Psoas muscle (tissue), 7 donors: ENCODE measurements at regions not wholly inside any gene's neighbourhood (a gene's known extent, or its start where the extent isn't known, plus 50 kb on each side); places are given as distances from the start of the nearest gene placed in this dataset.

Source experiments
- ATAC-seq, 4 donors: fragments of 200-7000 bp; cut with Tn5 transposase; one replicate each; pipeline ENCODE4 v1.9.1; 2020; ENCODE audit warnings: moderate library complexity in 3 of 4, mild to moderate bottlenecking in 2 of 4
- DNase-seq, 2 donors: peaks; one replicate each; pipeline ENCODE4 v3.0.0-alpha.2; 2020
- H3K27ac ChIP-seq: fragments of 200-600 bp; one replicate; pipeline ENCODE4 v1.8.0; 2022
- H3K27me3 ChIP-seq, 3 donors: fragments of 200-600 bp in 1 of 3; one replicate each; pipeline versions ENCODE4 v1.6.1 to v1.8.0; 2013 to 2022; ENCODE audit warnings: low read length in 2 of 3, mild to moderate bottlenecking in 2 of 3, moderate library complexity in 1 of 3; ENCODE audit not compliant: insufficient read depth in 3 of 3
- H3K36me3 ChIP-seq, 2 donors: fragments of 200-600 bp in 1 of 2; one replicate each; pipeline versions ENCODE4 v1.6.1 to v1.8.0; 2013 to 2022; ENCODE audit warnings: low read depth in 1 of 2, mild to moderate bottlenecking in 1 of 2, moderate library complexity in 1 of 2; ENCODE audit not compliant: insufficient read depth in 1 of 2
- H3K4me1 ChIP-seq: fragments of 200-600 bp; one replicate; pipeline ENCODE4 v1.8.0; 2022
- H3K4me3 ChIP-seq: fragments of 200-600 bp; one replicate; pipeline ENCODE4 v1.8.0; 2022; ENCODE audit warnings: mild to moderate bottlenecking
- H3K9me3 ChIP-seq: fragments of 200-600 bp; one replicate; pipeline ENCODE4 v1.8.0; 2022
- WGBS, 3 donors: extraction: QIAGEN DNeasy Blood & Tissue Kit; methylation state at CpG; one replicate each; pipeline versions ENCODE4 v1.1.6 to v1.1.7; 2013; 5-methylcytosine and 5-hydroxymethylcytosine counted together
- intact Hi-C, 2 donors: fragments of 100-400 bp; cut with DNase I; formaldehyde crosslinking; loops; one replicate each; pipeline versions ENCODE4 v1.11.0 to v1.14.2; 2022
- TF ChIP-seq, protein P1 (sequence below): fragments of 200-600 bp; IDR thresholded peaks from one replicate; pipeline ENCODE4 v1.8.0; 2022; ENCODE audit warnings: antibody characterized with exemption
- donor health status: healthy with polysubstance abuse.
- donor health status: DM: no; HTN: no; CAD: no; lungs with moderate emphysema.
- donor health status: Bipolar disorder and iron deficiency.
- donor health status: healthy.
- donor health status: DM: yes; HTN: yes; CAD: no.
- donor health status: DM: no; HTN: no; CAD: no.
- donor health status: DM: yes; HTN: yes; CAD: no.

DNA sequence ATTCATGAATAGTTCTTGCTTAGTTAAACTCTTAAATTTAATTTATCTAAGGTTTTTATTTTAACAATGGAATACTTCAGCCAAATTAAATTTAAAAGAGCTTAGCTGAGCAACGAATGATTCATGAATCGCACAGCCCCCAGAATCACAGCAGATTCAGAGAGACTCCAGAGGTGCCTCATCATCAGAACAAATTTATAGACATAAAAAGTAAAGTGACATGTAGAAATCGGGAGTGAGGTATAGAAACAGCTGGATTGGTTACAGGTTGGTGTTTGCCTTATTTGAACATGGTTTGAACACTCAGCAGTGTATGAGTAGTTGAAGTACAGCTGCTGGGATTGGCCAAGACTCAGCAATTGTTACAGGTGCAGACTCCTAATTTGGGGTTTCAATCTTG is 132.7 kb upstream of the MAP3K4 start:
- intact Hi-C loops = no loop called here
- Histone ChIP-seq H3K27ac (no peak overlapping the region), H3K9me3 (no peaks in the 10 kb centered on the region), H3K4me1 (no peaks in the 10 kb centered on the region), H3K27me3 (no peaks in the 10 kb centered on the region), H3K4me3 (no peak overlapping the region), H3K36me3 (no peaks in the 10 kb centered on the region)
- ATAC-seq (no peak), DNase-seq (no peak)
- 84 to 90% (median 90%) methylated on average over 3 of the region's 3 CpGs for WGBS, 3 donors
- TF ChIP-seq, protein P1, sequence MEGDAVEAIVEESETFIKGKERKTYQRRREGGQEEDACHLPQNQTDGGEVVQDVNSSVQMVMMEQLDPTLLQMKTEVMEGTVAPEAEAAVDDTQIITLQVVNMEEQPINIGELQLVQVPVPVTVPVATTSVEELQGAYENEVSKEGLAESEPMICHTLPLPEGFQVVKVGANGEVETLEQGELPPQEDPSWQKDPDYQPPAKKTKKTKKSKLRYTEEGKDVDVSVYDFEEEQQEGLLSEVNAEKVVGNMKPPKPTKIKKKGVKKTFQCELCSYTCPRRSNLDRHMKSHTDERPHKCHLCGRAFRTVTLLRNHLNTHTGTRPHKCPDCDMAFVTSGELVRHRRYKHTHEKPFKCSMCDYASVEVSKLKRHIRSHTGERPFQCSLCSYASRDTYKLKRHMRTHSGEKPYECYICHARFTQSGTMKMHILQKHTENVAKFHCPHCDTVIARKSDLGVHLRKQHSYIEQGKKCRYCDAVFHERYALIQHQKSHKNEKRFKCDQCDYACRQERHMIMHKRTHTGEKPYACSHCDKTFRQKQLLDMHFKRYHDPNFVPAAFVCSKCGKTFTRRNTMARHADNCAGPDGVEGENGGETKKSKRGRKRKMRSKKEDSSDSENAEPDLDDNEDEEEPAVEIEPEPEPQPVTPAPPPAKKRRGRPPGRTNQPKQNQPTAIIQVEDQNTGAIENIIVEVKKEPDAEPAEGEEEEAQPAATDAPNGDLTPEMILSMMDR = no peak

DNA sequence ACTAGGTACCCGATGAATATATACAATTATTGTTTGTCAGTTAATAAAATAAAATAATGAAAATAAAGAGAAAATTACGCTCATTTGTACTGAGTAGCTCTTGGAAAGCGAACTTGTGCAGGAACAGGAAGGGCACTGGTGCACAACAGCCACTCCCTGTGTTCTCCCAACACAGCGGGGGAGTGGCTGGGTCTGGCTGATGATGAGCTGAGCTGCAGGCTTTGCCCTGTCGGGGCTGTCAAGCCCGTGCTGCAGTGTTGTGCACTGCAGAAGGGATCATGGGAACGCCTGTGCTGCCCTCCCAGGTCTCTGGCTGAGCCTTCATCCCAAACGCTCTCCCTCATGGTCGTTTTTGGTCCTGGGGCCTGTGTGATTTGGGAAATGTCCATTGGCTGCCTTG is 131.7 kb upstream of the MAP3K4 start:
- intact Hi-C loops = no loop called here
- 68 to 71% (median 69%) methylated on average over 9 of the region's 9 CpGs for WGBS, 3 donors
- TF ChIP-seq, protein P1 = no peak
- ATAC-seq (no peak), DNase-seq (no peak)
- H3K9me3 ChIP-seq = no peaks in the 10 kb centered on the region
- no peaks in the 10 kb centered on the region for H3K27me3 ChIP-seq
- no peaks in the 10 kb centered on the region for H3K4me1 ChIP-seq
- no peaks in the 10 kb centered on the region for H3K36me3 ChIP-seq
- H3K4me3 ChIP-seq = no peak overlapping the region
- no peak overlapping the region for H3K27ac ChIP-seq

DNA sequence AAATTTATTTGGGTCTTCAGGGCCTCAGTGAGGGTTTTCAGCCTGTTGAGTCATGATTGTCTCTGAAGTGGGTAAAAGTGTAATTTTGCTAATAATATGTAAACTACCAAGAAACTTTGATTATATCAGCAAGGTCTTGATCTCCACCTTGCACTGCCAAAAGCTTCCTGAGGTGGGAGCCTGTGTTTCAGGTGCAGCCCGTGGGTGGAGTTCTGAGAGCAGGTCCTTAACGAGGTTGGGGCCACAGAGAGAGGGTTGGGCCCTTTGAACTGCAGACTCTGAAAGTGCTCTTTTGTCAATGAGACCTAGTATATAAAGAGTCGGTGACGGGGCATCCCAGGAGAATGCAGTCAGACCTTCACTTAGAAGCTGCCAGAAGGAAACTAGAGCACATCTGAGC is 129.7 kb upstream of the MAP3K4 start:
- Histone ChIP-seq H3K27me3 (peaks cover 0 to 2% (median 0%) of the 10 kb centered on the region in 3 donors), H3K4me1 (no peaks in the 10 kb centered on the region), H3K9me3 (no peaks in the 10 kb centered on the region), H3K36me3 (no peaks in the 10 kb centered on the region), H3K27ac (no peak overlapping the region), H3K4me3 (no peak overlapping the region)
- ATAC-seq (no peak), DNase-seq (no peak)
- WGBS, 3 donors = 20 to 67% (median 23%) methylated on average over 4 of the region's 4 CpGs
- intact Hi-C loops = no loop called here
- TF ChIP-seq, protein P1 = no peak

DNA sequence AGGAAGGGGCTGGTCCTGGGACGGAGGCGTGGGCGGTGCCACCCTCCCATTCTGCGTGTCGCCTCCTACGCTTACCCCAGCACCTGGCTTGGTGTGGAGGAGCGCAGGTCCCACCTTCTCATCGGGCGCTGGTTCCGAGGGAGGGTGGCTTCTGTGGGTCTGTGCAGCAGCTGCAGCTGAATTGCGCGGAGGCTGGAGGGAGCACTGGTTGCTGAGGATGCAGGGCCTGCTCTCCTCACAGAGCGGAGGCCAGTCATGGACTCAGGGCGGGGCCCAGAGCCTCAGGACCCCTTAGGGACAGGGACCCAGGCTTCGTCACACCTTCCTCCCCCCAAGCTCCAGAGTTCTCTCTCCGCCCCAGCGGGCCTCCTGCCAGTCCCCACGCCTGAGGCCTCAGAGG is 127.8 kb upstream of the MAP3K4 start:
- DNase-seq (no peak), ATAC-seq (no peak)

DNA sequence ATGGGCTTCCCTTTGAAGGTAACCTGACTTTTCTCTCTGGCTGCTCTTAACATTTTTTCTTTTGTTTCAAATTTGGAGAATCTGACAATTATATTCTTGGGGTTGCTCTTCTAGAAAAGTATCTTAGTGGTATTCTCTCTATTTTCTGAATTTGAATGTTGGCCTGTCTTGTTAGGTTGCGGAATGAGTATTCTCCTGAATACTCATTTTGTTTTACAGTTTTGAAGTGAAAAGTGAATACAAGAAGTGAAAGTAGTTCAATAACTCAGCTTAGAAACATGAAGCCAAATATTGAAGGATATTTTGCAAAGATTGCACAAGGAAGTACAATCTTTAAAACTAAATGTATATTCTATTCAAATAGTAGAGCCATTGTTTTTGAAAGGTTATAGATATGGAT is 120.2 kb upstream of the MAP3K4 start:
- DNase-seq (no peak), ATAC-seq (no peak)
- H3K4me3 ChIP-seq = no peak overlapping the region
- H3K27me3 ChIP-seq = peaks cover 0 to 2% (median 0%) of the 10 kb centered on the region in 3 donors
- H3K36me3 ChIP-seq = no peaks in the 10 kb centered on the region
- H3K9me3 ChIP-seq = no peaks in the 10 kb centered on the region
- TF ChIP-seq, protein P1 = no peak
- no peak overlapping the region for H3K27ac ChIP-seq
- no peaks in the 10 kb centered on the region for H3K4me1 ChIP-seq
- WGBS, 3 donors = 95 to 98% (median 96%) methylated on average over 1 of the region's 1 CpG
- intact Hi-C loops = no loop called here

More for the DNA sequence above, 127.8 kb upstream of the MAP3K4 start:
- H3K27ac ChIP-seq = no peak overlapping the region
- H3K36me3 ChIP-seq = no peaks in the 10 kb centered on the region
- H3K27me3 ChIP-seq = peaks cover 0 to 2% (median 0%) of the 10 kb centered on the region in 3 donors
- H3K4me1 ChIP-seq = no peaks in the 10 kb centered on the region
- WGBS, 3 donors = 93 to 94% (median 93%) methylated on average over 17 to 18 of the region's 18 CpGs
- no peak overlapping the region for H3K4me3 ChIP-seq
- intact Hi-C loops = no loop called here
- TF ChIP-seq, protein P1 = no peak
- H3K9me3 ChIP-seq = no peaks in the 10 kb centered on the region
